ENCODE measurements at regions not wholly inside any gene's neighbourhood (a gene's known extent, or its start where the extent isn't known, plus 50 kb on each side); places are given as distances from the start of the nearest gene placed in this dataset.

DNA sequence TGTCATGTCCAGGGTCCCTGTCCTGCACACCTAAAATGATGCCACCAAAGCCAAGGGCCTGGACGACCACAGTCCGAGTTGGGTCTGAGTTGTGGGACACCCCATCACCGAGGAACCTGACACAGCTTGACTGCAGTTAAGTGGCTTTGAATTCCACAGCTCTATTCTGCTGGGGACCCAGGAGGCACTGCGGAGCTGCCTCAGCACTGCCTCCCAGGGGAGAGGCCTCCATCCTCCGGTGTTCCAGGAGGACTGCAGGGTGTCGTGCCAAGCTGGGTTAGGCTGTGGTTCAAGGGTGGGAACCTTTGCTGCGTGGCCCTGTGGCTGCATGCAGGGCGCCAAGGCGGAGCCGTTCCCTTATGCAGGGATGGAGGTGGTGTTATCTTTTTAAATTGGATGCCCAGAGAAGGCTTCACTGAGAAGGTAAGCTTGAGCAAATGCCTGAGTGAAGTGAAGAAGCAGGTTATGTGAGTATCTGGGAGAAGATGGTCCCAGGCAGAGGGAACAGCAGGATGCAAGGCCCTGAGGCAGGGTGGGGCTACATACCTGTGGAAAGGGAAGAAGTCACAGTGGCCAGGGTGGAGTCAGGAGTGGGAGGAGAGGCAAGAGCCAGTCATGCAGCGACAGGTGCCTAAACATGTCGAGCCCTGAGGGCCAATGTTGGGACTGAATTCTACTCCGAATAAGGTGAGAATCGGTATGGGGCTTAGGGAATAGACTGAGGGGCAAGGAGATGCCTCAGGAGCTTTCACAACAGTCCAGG, 144.8 kb downstream of the TPRA1 start:
- no peak overlapping the region for H3K4me3 Mint-ChIP-seq
- TF ChIP-seq EZH2 (IDR thresholded peaks at IDR 0.05) (no peak), EZH2phosphoT487 (IDR thresholded peaks at IDR 0.05) (no peak)
- TF ChIP-seq, protein P1, sequence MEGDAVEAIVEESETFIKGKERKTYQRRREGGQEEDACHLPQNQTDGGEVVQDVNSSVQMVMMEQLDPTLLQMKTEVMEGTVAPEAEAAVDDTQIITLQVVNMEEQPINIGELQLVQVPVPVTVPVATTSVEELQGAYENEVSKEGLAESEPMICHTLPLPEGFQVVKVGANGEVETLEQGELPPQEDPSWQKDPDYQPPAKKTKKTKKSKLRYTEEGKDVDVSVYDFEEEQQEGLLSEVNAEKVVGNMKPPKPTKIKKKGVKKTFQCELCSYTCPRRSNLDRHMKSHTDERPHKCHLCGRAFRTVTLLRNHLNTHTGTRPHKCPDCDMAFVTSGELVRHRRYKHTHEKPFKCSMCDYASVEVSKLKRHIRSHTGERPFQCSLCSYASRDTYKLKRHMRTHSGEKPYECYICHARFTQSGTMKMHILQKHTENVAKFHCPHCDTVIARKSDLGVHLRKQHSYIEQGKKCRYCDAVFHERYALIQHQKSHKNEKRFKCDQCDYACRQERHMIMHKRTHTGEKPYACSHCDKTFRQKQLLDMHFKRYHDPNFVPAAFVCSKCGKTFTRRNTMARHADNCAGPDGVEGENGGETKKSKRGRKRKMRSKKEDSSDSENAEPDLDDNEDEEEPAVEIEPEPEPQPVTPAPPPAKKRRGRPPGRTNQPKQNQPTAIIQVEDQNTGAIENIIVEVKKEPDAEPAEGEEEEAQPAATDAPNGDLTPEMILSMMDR (IDR thresholded peaks at IDR 0.05) = no peak
- H3K9me3 Mint-ChIP-seq = no peaks in the 10 kb centered on the region
- Histone ChIP-seq H3F3A (ENCODE audit: low read depth) (no peaks in the 10 kb centered on the region), H3K27me3 (no peaks in the 10 kb centered on the region), H3K4me1 (no peaks in the 10 kb centered on the region), H2AFZ (replicated peaks) (no peak overlapping the region), H3K27ac (no peak overlapping the region), H4K20me1 (ENCODE audit: low read depth) (no peaks in the 10 kb centered on the region), H3K4me3 (no peak overlapping the region), H3K9me3 (ENCODE audit: low read depth) (no peaks in the 10 kb centered on the region), H3K9ac (no peak overlapping the region), H3K79me2 (ENCODE audit: low read depth) (no peaks in the 10 kb centered on the region), H3K4me2 (no peak overlapping the region), H3K36me3 (no peaks in the 10 kb centered on the region)
- no peak for DNase-seq (ENCODE audit: low spot score)
- H3K27ac Mint-ChIP-seq = no peak overlapping the region
- H3K27me3 Mint-ChIP-seq (ENCODE audit: insufficient read depth, low read depth) = peaks cover 14% of the 10 kb centered on the region
- H3K4me1 Mint-ChIP-seq = peaks cover 23% of the 10 kb centered on the region
- H3K36me3 Mint-ChIP-seq = no peaks in the 10 kb centered on the region

- Histone ChIP-seq H3K36me3 (no peaks in the 10 kb centered on the region), H3K9me3 (ENCODE audit: low read depth) (no peaks in the 10 kb centered on the region), H3K4me3 (no peak overlapping the region), H2AFZ (replicated peaks) (no peak overlapping the region), H3K27me3 (no peaks in the 10 kb centered on the region), H3F3A (ENCODE audit: low read depth) (no peaks in the 10 kb centered on the region), H3K4me1 (no peaks in the 10 kb centered on the region), H3K9ac (no peak overlapping the region), H3K4me2 (no peak overlapping the region), H4K20me1 (ENCODE audit: low read depth) (no peaks in the 10 kb centered on the region), H3K27ac (no peak overlapping the region), H3K79me2 (ENCODE audit: low read depth) (no peaks in the 10 kb centered on the region)
- Mint-ChIP-seq H3K9me3 (no peaks in the 10 kb centered on the region), H3K27ac (peak overlapping the region; percentile 39), H3K4me1 (peaks cover 20% of the 10 kb centered on the region), H3K4me3 (no peak overlapping the region), H3K36me3 (no peaks in the 10 kb centered on the region), H3K27me3 (ENCODE audit: insufficient read depth, low read depth) (peaks cover 10% of the 10 kb centered on the region)
- TF ChIP-seq, protein P1 (IDR thresholded peaks at IDR 0.05) = no peak
- TF ChIP-seq EZH2phosphoT487 (IDR thresholded peaks at IDR 0.05) = no peak
- TF ChIP-seq EZH2 (IDR thresholded peaks at IDR 0.05) = no peak
- no peak for DNase-seq (ENCODE audit: low spot score)
Measured at GRCh38 chr3:127444761-127445160, 145.8 kb downstream of the TPRA1 start.

DNA sequence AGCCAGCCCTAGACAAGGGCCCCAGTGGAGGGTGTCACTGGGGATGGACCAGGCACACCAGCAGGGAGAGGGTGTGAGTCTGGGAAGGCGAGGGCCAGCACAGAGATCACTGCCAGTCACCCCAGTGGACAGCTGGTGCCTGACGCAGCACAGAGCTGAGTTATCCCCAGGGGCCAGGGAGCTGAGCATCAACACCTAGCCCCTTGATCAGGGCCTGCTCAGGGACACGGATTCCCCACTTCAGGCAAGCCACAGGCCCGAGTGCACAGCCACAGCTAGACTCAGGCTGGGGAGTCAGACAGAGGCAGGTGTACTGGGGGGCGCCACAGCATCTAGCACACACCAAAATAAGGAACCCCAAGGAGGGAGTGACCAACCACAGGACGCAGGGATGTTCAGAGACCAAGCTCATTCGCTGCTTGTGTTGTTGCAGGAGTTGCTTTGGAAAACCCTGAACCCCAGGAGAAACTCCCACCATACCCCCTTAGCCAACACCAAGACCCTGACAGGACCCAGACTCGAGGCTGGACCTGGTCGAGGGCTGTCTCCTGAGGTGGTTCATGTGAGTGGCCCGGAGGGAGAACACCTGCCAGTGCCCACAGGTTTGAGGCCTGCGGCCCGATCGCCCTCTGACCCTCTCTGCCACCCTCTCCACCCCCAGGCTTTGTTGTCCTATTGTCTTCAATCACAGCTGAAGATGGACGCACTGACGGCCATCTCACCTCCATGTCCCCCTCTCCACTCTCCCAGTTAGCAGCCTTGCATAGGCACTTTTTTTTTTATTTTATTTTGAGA, 146.8 kb downstream of the TPRA1 start:
- TF ChIP-seq, protein P1 (IDR thresholded peaks at IDR 0.05) = no peak
- no peak for TF ChIP-seq EZH2 (IDR thresholded peaks at IDR 0.05)
- no peak for TF ChIP-seq EZH2phosphoT487 (IDR thresholded peaks at IDR 0.05)
- H3K4me1 Mint-ChIP-seq = peaks cover 15% of the 10 kb centered on the region
- Histone ChIP-seq H3K4me1 (no peaks in the 10 kb centered on the region), H3K79me2 (ENCODE audit: low read depth) (no peaks in the 10 kb centered on the region), H4K20me1 (ENCODE audit: low read depth) (no peaks in the 10 kb centered on the region), H2AFZ (replicated peaks) (no peak overlapping the region), H3F3A (ENCODE audit: low read depth) (no peaks in the 10 kb centered on the region), H3K4me2 (no peak overlapping the region), H3K4me3 (no peak overlapping the region), H3K27ac (no peak overlapping the region), H3K36me3 (no peaks in the 10 kb centered on the region), H3K9me3 (ENCODE audit: low read depth) (no peaks in the 10 kb centered on the region), H3K9ac (no peak overlapping the region), H3K27me3 (no peaks in the 10 kb centered on the region)
- no peak for DNase-seq (ENCODE audit: low spot score)
- H3K27me3 Mint-ChIP-seq (ENCODE audit: insufficient read depth, low read depth) = peaks cover 4% of the 10 kb centered on the region
- no peak overlapping the region for H3K27ac Mint-ChIP-seq
- H3K36me3 Mint-ChIP-seq = no peaks in the 10 kb centered on the region
- H3K4me3 Mint-ChIP-seq = no peak overlapping the region
- no peaks in the 10 kb centered on the region for H3K9me3 Mint-ChIP-seq
